ENCODE measurements at regions not wholly inside any gene's neighbourhood (a gene's known extent, or its start where the extent isn't known, plus 50 kb on each side); places are given as distances from the start of the nearest gene placed in this dataset.
"Not testable (repeated sequence)": the region's sequence is repeated elsewhere in the genome, so short reads cannot be mapped to it uniquely, and the experiment has no call there.

- DNase-seq, result no peak
Measured at GRCh38 chr7:65453341-65454030, 79.8 kb downstream of the ZNF92 start.

GRCh38 chr7:65454469-65454868 is 80.8 kb downstream of the ZNF92 start:
- DNase-seq, result no peak

GRCh38 chr7:65455050-65455449 is 81.4 kb downstream of the ZNF92 start:
- DNase-seq, result not testable (repeated sequence)

- no peak for DNase-seq
Measured at GRCh38 chr7:65457705-65458104, 84.0 kb downstream of the ZNF92 start.

GRCh38 chr7:65459438-65459837 is 85.8 kb downstream of the ZNF92 start:
- no peak for DNase-seq

GRCh38 chr7:65462148-65462716 is 88.6 kb downstream of the ZNF92 start:
- no peak for DNase-seq

- no peak for DNase-seq
Measured at GRCh38 chr7:65463184-65463583, 89.5 kb downstream of the ZNF92 start.

GRCh38 chr7:65469919-65470558 is 96.4 kb downstream of the ZNF92 start:
- not testable (repeated sequence) for DNase-seq

- no peak for DNase-seq
Measured at GRCh38 chr7:65471587-65471986, 97.9 kb downstream of the ZNF92 start.

GRCh38 chr7:65475040-65475726 is 101.5 kb downstream of the ZNF92 start:
- no peak for DNase-seq

- DNase-seq, result no peak
Measured at GRCh38 chr7:65475734-65476319, 102.2 kb downstream of the ZNF92 start.

- DNase-seq, result no peak
Measured at GRCh38 chr7:65477326-65477725, 103.7 kb downstream of the ZNF92 start.

GRCh38 chr7:65489260-65489767 is 115.7 kb downstream of the ZNF92 start:
- no peak for DNase-seq

- not testable (repeated sequence) for DNase-seq
Measured at GRCh38 chr7:65496697-65497096, 123.0 kb downstream of the ZNF92 start.

GRCh38 chr7:65503434-65504152 is 129.9 kb downstream of the ZNF92 start:
- DNase-seq, result no peak

GRCh38 chr7:65504504-65505319 is 131.1 kb downstream of the ZNF92 start:
- not testable (repeated sequence) for DNase-seq

- not testable (repeated sequence) for DNase-seq
Measured at GRCh38 chr7:65505320-65505633, 131.6 kb downstream of the ZNF92 start.

GRCh38 chr7:65508581-65509367 is 135.1 kb downstream of the ZNF92 start:
- not testable (repeated sequence) for DNase-seq

- DNase-seq, result no peak
Measured at GRCh38 chr7:65509368-65510186, 135.9 kb downstream of the ZNF92 start.

All from renal pelvis (tissue), 1 donor.